NCI-H2196 treated with DMSO at 0.1 percent for 48 hours (cell line): ENCODE measurements at regions not wholly inside any gene's neighbourhood (a gene's known extent, or its start where the extent isn't known, plus 50 kb on each side); places are given as distances from the start of the nearest gene placed in this dataset.
A peak's percentile ranks its signal among the peaks of the same experiment; 100 is the strongest.

Experiments used
- DNase-seq: peaks from one replicate; lab custom pipeline; 2025; ENCODE audit not compliant: unreplicated experiment; lab: John Stamatoyannopoulos, UW

DNA sequence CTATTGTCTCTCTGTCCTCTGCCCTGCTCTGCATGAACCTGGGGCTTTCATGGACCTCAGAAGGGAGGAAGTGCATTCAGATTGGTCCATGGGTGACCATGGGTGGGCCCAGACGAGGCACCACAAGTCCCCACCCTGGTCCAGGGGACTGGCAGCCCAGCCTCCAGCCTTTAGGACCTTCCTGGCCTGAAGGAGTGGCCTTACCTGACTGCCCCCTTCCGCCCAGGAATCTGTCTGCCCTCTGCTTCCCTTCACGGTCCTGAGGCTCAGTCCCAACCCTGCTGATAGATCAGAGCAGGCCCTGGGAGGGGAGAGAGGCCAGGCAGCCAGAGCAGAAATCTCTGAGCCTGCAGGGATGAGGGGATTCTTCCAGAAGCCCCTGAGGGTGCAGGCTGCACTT lies 455.4 kb downstream of the PCDH18 start:
- no peak for DNase-seq

DNA sequence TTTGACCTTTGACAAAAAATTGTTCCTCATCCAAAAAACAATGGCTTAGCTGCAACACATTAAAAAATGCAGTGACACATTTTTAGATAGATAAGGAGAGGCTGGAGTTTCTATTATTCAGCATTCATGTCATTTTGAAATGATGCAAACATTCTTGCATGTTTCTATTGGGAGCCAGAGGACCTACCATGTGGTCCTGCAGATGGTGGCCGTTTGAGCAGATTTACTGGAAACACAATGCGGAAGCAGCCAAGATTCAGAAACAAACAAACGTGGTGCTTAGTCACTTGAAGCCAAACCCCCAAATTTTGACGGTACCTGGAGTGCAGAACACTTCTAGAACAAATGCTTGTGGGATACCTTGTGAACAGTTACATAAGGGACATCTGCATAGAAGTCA lies 456.7 kb downstream of the PCDH18 start:
- DNase-seq, result no peak

DNA sequence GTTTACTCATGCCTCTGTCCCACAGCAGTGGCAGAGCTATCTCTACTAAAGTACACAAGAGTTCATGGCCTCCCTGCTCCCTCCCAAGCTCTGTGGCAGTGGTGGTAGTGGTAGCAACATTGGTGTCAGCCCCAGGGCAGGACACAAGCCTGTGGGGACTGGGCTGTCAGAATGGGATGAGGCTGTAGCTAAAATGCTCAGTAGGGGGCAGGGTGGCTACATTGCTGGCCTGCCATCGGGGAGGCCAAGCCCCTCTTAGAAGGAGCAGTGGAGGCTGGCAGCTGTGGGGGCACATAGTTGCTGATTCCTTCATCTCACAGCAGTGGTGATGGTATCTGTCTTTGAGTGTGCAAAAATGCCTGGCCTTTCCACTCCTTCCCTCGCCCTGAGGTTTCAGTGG lies 461.7 kb downstream of the PCDH18 start:
- no peak for DNase-seq

DNA sequence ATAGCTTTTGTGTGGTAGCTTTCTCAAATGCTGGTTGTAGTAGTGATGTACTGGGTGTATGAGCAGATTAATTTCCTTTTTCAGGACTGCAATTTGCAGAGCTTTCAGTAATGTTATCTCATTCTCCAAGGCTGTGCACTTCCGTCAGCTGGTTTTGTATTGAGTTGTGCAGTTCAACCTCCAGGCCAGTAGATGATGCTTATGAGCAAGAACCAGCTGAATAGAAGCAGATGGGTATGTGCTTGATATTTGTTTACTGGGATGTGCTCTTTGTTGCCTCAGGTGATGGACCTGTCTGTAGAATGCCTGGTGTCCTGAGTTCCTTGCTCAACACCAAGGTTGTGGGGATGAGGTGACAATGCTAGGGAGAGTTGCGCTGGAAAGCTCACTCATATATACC lies 462.8 kb downstream of the PCDH18 start:
- DNase-seq, result no peak

DNA sequence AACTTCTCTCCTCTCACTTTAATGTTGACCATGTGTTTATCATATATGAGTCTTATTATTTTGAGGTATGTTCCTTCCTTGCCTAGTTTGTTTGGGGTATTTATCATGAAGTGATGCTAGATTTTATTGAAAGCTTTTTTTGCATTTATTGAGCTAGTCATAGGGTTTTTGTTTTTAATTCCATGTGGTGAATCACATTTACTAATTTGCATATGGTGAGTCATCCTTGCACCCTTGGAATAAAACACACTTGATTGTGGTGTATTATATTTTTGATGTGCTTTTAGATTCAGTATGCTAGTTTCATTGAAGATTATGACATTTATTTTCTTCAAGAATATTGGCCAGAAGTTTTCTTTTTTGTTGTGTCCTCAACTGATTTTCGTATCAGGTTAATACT lies 464.6 kb downstream of the PCDH18 start:
- DNase-seq, result no peak

DNA sequence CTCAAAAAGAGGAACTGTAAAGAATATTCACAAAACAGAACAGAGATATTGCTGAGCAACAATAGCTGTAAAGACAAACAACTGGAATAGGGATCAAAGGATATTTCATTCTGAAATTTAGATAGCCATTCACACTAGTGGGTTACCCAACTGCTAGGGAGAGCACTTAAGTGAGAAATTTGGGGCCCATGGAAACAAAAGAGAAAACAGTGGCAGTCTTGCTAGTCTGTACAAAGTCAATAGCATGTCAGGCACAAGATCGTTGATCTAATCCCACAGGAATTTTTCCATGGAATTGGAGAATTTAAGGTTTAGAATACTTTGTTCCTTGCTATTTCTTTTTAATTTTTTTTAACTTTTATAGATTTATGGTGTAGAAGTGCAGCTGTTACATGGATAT lies 467.0 kb downstream of the PCDH18 start:
- DNase-seq, result no peak

DNA sequence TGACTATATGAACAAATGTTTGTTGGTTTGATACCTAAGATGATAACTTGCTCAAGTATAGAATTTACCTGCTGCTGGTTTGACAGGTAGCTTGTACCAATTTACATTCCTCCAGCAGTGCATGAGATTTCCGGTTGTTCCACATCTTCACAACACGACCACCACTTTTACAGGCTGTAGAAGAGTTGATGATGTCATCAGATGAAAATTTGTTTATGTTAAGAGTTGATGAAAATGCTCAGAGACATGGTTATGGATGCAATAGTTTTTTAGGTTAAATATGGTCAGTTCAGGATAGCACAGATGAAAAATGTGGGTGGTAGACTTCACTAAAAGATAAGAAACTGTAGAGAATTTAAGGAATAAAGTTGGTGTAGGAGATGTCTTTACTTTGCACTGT lies 468.3 kb downstream of the PCDH18 start:
- DNase-seq, result no peak

DNA sequence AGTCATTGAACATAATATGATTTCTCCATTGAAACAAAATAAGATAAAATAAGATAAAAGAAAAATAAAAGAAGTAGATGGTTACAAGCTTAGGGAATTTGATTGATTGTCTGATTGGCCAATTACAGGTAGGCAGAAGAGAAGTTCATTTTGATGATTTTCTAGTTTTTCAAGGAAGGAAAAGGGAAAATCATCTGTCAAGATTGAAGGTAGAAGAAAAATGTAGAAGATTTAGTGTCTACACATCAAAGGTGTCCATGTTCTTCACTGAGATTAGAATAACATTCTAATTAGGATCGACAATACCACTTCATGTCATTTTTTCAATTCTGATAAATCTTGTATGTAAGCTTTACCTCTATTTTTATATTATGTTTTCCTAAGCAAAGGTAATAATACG lies 489.1 kb downstream of the PCDH18 start:
- DNase-seq, result no peak

DNA sequence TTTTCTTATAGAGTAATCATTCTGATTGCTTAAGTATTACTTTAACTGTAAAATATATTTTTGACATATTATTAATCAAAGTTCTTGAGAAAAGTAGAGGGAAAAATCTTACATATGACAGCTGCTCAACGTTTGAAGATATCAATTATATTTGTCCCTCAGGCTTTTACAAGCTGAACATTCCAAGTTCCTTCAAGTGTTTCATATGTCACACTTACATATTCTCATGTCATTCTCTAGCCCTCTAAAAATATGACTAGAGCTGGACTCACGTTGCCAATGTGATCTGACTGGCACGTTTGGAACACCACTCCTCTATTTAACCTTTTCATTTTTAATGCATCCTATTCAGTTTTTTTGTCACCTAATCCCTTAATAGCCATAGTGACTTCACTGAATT lies 492.9 kb downstream of the PCDH18 start:
- DNase-seq, result no peak

DNA sequence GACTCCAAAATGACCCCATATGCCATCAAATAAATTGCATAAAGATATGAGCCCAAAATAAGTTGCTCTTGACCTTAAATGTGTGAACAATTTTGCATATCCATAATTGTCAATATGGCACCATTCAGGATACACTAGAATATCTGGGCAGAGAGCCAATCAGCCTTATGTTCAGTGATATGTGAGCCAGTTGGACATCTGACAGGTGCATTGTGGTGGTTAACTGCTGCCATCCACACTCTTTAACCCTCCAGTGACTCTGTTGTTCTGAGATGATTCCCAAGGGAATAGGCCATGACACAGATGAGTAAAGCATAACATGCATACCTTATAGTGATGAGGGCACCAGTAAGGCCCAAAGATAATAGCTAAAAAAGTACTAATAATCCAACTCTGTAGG lies 500.1 kb downstream of the PCDH18 start:
- DNase-seq, result peak; percentile 1

DNA sequence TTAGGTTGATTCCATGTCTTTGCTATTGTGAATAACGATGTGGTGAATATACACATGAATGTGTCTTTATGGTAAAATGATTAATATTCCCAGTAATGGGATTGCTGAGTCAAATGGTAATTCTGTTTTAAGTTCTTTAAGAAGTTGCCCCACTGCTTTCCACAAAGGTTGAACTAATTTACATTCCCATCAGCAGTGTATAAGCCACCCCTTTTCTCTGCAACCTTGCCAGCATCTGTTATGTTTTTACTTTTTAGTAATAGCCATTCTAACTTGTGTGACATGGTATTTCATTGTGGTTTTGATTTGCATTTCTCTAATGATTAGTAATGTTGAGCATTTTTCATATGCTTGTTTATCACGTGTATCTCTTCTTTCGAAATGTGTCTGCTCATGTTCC lies 503.3 kb downstream of the PCDH18 start:
- DNase-seq, result no peak

DNA sequence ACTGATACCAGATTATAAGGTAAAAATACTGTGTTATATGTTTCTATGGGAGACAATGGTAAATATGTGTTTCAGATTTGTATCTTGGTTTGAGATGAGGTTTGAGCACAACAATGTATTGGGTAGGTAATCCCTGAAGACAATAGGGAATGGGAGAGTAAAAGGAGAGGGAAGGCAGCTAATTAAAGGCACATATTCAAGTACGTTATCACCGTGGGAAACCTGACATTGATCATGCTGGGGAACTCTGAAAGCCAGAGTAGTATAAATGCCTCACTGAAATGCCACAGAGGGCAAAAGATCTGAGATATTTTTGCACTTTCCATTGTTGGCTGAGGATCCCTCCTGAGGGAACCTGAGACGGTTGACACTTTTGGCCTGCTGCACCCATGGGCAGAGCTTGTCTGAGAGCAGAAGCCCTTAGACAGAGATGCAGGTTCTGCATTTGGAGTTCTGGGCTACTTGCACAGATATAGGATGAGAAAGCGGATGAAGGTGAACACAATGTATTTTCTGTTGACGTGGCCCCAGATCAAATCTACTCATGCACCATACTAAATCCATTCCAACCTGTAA lies 506.7 kb downstream of the PCDH18 start:
- no peak for DNase-seq

DNA sequence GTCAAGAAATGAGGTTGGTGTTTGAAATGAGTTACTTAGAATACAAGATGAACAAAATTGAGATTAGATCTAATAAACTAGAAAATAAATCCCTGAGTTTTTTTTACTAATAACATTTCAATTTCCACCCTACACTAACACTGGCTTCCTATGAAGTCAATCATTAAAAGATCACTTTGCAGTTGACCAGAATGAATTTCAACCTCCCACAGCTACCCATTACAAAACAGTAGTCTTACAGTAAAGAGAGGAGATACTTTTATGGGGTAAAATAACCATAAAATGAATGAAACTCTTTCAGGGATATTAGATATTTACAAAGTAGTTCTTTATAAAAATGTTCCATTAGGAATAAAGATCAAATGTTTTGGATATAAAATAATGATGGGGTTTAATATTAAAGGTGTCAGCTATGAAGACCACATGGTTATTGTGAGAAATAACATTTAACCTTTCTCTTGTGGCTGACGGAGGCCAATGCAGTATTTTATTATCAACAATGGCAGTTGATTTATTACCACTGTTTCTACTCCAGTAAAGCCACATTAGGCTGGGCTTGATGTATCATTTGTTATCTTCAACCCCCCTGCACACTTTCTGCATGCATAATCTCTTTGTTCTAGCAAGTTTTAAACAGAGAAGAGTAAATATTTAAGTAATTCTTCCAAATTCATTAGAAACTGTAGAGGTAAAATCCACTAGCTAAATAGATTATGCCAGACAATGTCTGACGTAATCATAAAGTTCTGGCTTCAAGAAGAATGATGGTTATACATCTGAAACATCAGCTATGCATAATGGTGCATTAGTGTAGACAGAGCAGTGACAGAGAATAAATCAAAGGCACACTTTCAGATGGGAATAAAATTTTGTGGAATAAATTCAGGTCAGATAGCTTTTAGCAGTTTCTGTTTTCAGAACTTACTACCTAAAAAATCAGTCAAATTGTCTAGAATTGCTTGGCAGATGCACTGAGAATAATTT lies 516.6 kb downstream of the PCDH18 start:
- no peak for DNase-seq

DNA sequence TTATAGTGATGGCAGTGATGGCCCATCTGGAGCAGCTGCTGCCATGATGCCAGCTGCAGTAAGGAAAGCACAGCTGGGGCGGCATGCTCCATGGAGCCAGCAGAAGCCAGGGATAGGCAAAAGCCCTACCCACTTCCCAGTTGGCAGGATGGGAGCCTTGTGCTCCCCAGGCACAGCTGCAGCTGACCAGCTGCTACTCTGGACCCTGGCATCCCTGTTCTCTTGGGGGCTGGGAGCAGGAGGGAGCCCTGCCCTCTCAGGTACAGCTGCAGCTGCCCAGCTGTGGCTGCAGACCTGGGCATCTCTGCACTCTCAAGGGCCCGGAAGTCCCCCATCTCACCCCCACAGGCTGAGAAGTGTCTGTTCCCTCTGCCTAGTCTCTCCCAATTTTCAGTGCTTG lies 531.9 kb downstream of the PCDH18 start:
- DNase-seq, result no peak

DNA sequence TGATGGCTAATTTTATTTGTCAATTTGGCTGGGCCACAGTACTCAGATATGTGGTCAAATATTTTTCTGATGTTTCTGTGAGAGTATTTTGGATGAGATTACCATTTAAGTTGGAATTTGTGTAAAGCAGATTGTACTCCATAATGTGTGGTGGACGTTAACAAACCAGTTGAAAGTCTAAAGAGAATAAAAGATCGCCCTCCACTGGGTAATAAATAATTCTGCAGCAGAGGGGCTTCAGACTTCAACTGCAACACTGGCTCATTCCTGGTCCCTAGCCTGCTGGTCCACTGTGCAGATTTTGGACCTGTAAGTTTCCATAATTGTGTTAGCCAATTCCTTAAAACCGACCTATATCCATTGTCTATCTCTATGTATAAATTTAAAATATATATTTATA lies 540.3 kb downstream of the PCDH18 start:
- no peak for DNase-seq

DNA sequence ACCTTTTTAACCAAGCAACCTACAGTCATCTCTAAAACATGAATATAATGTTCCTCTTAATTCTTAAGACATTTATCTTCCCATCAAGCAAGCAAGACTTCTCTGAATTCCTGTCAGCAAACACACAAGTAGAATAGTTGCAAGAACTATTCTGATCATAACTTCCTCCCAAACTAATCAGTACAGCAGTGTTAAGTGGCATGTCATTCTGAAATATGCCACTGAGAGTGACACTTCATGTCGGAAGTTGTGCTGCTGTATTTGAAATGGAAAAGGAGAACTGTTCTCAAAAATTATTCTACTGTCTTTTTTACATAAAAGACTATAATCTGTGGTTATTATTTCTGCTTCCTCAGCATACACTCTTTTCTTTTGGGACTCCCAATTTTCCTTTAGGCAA lies 546.6 kb downstream of the PCDH18 start:
- DNase-seq, result no peak

DNA sequence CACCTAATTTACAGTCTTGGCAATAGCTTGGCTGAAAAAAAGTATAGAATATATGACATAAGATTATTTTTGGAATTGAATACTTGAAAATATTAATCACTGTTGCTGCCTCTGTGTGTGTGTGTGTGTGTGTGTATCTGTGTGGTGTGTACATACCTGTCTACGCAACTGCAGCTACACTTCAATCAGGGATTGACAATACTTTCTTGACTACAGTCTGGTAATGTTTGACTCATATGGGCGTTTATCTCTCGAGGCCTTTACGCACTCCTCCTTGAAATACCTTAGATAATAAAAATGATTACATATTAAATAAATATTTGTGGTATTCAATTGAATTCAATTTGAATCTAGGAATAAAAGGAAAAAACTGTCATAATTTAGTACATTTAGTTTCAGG lies 565.2 kb downstream of the PCDH18 start:
- DNase-seq, result no peak

DNA sequence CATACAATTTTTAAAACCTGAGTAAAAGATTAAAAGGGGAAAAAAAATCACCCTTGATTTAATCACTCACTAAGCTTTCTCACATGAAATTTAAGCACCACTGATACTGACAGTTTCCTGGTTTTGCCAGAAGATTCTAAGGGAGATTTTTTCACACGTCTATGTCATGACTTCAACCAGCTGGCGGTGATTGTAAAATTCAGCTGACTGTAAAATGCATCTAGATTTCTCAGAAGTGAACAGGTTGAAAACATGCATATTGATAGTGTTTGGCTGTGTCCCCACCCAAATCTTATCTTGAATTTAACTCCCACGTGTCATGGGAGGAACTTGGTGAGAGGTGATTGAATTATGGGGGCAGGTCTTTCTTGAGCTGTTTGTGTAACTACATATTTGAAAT lies 566.8 kb downstream of the PCDH18 start:
- DNase-seq, result no peak

DNA sequence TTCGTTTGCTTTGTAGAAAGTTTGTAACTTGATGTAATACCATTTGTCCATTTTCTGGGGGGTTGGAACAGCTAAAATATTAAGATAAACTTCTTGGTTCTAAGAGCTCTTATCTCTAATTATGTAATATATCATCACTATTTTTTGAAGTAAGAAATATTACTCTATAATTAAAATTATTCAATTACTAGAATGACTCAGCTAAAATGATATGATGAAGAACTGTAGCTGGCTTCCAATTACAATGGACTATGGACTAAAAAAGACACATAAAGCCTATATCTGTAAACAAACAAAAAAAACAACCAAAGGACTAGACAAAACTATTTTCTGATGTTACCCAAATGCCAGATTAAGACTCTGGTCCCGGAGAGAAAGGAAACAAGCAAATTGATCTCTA lies 569.4 kb downstream of the PCDH18 start:
- DNase-seq, result no peak

DNA sequence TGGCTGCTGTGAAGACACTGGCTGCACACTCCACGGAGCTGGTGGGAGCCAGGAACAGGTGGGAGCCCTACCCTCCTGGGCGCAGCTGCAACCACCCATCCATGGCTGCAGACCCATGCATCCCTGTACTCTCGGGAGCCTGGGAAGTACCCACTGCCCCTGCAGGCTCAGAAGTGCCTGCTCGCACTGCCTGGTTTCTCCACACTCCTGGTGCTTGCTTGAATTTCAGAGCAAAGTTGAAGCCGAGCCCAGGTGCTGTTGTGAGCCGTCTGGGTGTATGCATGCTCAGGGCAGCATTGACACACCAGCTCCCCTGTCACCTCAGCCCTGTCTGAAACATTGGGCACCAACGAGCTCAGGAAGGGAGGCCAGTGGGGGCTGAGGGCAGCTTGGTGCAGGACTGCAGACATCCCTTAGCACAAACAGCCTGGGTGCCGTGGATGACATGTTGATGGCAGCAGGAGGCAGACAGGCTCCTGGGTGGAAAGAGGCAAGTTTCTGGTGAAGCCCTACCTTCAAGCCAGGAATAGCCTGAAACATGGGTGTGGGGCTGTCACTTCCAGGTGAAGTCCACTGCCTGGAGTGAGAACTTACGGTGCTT lies 585.9 kb downstream of the PCDH18 start:
- no peak for DNase-seq

DNA sequence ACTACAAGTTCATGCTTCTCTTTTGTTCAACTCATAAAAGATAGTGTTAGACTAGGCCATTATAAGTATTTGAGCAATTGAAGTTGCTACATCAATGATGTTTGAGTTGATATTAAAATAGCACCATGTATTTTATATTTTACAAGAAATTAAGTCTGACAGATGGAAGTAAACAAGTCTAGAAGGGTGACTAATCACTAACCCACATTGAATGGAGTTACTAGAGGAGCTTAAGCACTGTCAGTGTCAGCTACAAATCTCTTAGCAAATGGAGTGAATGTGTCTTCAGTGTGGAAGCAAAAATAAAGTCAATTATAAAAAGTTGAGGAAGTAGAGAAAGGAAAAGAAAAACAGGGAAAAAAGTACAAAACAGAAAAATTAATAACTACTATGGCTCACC lies 592.5 kb downstream of the PCDH18 start:
- DNase-seq, result no peak

DNA sequence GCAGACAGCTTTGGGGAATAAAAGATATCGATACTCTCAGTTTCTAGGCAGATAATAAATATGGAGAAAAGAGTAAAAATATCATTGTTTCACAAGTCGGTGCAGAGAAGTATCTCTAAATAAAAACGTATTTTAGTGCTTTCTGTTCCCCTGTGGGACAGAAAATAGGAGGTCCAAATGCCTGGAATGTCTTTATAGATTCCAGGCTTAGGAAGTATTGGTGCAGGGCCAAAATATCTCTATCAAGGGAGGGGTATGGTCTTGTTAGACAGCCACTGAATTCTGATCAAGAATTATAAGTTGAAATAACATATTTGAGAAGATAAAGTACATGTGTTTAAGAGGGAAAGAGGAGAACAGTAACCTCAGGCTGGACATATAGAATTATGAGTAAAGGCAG lies 596.4 kb downstream of the PCDH18 start:
- DNase-seq, result no peak
